T-cell (primary cell): ENCODE measurements at regions not wholly inside any gene's neighbourhood (a gene's known extent, or its start where the extent isn't known, plus 50 kb on each side); places are given as distances from the start of the nearest gene placed in this dataset.
"Not testable (repeated sequence)": the region's sequence is repeated elsewhere in the genome, so short reads cannot be mapped to it uniquely, and the experiment has no call there.

Experiments used
- ATAC-seq, 4 experiments: fragments of 200-7000 bp in 3 of 4; fragments of 150-1000 bp in 1 of 4; cut with Tn5 transposase; replicated peaks in 1 of 4; 1 replicate in 3 of 4; 2 replicates in 1 of 4; pipeline ENCODE4 v1.10.0; 2021; ENCODE audit warnings: moderate library complexity in 3 of 4, mild to moderate bottlenecking in 2 of 4, moderate number of reproducible peaks in 1 of 4
- CTCF ChIA-PET, 2 donors: fragments of 300-600 bp; sonication (Branson Sonifier 250); formaldehyde crosslinking; loops; one replicate each; lab custom pipeline; 2022; ENCODE audit warnings: antibody characterized with exemption in 2 of 2; lab: Charles Lee
- POLR2A ChIA-PET, 2 donors: fragments of 300-600 bp; sonication (Branson Sonifier 250); formaldehyde crosslinking; loops; one replicate each; lab custom pipeline; 2022; ENCODE audit warnings: antibody characterized with exemption in 2 of 2; lab: Charles Lee
- DNase-seq, 35 experiments: peaks; one replicate each; pipeline versions ENCODE4 v3.0.0 to v3.0.0-alpha.2; 2013 to 2023
- H3K27ac ChIP-seq: one replicate; pipeline ENCODE4 v1.5.1; 2013; ENCODE audit warnings: low read length
- H3K27me3 ChIP-seq, 2 experiments: replicated peaks in 1 of 2; 1 replicate in 1 of 2; 2 replicates in 1 of 2; pipeline versions ENCODE4 v1.6.1 to v1.7.0; 2013; ENCODE audit warnings: low read length in 1 of 2, mixed read lengths in 1 of 2; ENCODE audit not compliant: control insufficient read depth in 2 of 2, insufficient read depth in 2 of 2; ENCODE audit errors: extremely low read depth in 1 of 2
- H3K36me3 ChIP-seq, 2 donors: 1 replicate in 1 of 2; 2 replicates in 1 of 2; pipeline versions ENCODE4 v1.6.1 to v1.7.0; 2013; ENCODE audit warnings: low read length in 1 of 2; ENCODE audit not compliant: control insufficient read depth in 2 of 2, insufficient read depth in 1 of 2; ENCODE audit errors: extremely low read depth in 1 of 2
- H3K4me1 ChIP-seq, 2 experiments: 1 replicate in 1 of 2; 2 replicates in 1 of 2; pipeline versions ENCODE4 v1.6.1 to v1.7.0; 2013; ENCODE audit warnings: low read length in 2 of 2, mixed read lengths in 1 of 2; ENCODE audit not compliant: insufficient read depth in 2 of 2, control insufficient read depth in 1 of 2; ENCODE audit errors: extremely low read depth in 1 of 2
- H3K4me3 ChIP-seq, 2 donors: 1 replicate in 1 of 2; 2 replicates in 1 of 2; pipeline versions ENCODE4 v1.5.1 to v1.7.0; 2013; ENCODE audit warnings: mild to moderate bottlenecking in 2 of 2, low read length in 1 of 2, moderate library complexity in 1 of 2; ENCODE audit not compliant: control insufficient read depth in 1 of 2; ENCODE audit errors: extremely low read depth in 1 of 2
- H3K9me3 ChIP-seq: 2 replicates; pipeline ENCODE4 v1.7.0; 2013
- H3K27ac Mint-ChIP-seq, 2 donors: one replicate each; pipeline ENCODE4 v1.8.0; 2020 to 2021; ENCODE audit warnings: mild to moderate bottlenecking in 2 of 2, mixed read lengths in 2 of 2
- H3K27me3 Mint-ChIP-seq, 2 donors: one replicate each; pipeline ENCODE4 v1.8.0; 2021 to 2022; ENCODE audit warnings: mixed read lengths in 2 of 2
- H3K36me3 Mint-ChIP-seq: one replicate; pipeline ENCODE4 v1.8.0; 2021; ENCODE audit warnings: mixed read lengths
- H3K4me1 Mint-ChIP-seq, 3 donors: one replicate each; pipeline ENCODE4 v1.8.0; 2020 to 2022; ENCODE audit warnings: mixed read lengths in 3 of 3, mild to moderate bottlenecking in 1 of 3
- H3K4me3 Mint-ChIP-seq, 3 donors: one replicate each; pipeline ENCODE4 v1.8.0; 2020 to 2022; ENCODE audit warnings: mild to moderate bottlenecking in 3 of 3, mixed read lengths in 3 of 3, moderate library complexity in 3 of 3
- H3K9me3 Mint-ChIP-seq, 3 donors: one replicate each; pipeline ENCODE4 v1.8.0; 2020 to 2022; ENCODE audit warnings: mixed read lengths in 3 of 3
- WGBS: methylation state at CpG from one replicate; pipeline ENCODE4 v1.1.5; 2013; ENCODE audit warnings: missing lambda C conversion rate; ENCODE audit not compliant: insufficient coverage; 5-methylcytosine and 5-hydroxymethylcytosine counted together

- no CpG with 5 or more reads among the region's 2 CpGs for WGBS
- H3K36me3 ChIP-seq, result no peaks in the 10 kb centered on the region
- no peak overlapping the region for H3K4me3 ChIP-seq
- no peaks in the 10 kb centered on the region for H3K9me3 ChIP-seq
- ATAC-seq (no peak), DNase-seq (no peak)
- H3K4me1 ChIP-seq, result no peaks in the 10 kb centered on the region
- Mint-ChIP-seq H3K9me3 (peaks cover 4 to 13% (median 9%) of the 10 kb centered on the region in 3 donors), H3K4me3 (no peak overlapping the region), H3K27me3 (no peaks in the 10 kb centered on the region), H3K4me1 (no peaks in the 10 kb centered on the region), H3K27ac (no peak overlapping the region), H3K36me3 (no peaks in the 10 kb centered on the region)
- peaks cover 0 to 3% of the 10 kb centered on the region in 2 experiments for H3K27me3 ChIP-seq
- POLR2A ChIA-PET, result interaction anchor here in 1 of 2 donors (0.5 kb wide), 1 partner anchor 61 kb away, joined by 3 read pairs; no protein-coding TSS in a partner anchor
- CTCF ChIA-PET, result no interaction called here
- no peak overlapping the region for H3K27ac ChIP-seq
These were observed 135.2 kb downstream of the INHBA start for GRCh38 chr7:41567731-41568114.

- ChIA-PET CTCF (no interaction called here), POLR2A (no interaction called here)
- ATAC-seq (no peak), DNase-seq (no peak)
- Mint-ChIP-seq H3K4me3 (no peak overlapping the region), H3K27me3 (no peaks in the 10 kb centered on the region), H3K4me1 (no peaks in the 10 kb centered on the region), H3K27ac (no peak overlapping the region), H3K9me3 (peaks cover 6 to 16% (median 11%) of the 10 kb centered on the region in 3 donors), H3K36me3 (no peaks in the 10 kb centered on the region)
- no CpG with 5 or more reads among the region's 1 CpG for WGBS
- Histone ChIP-seq H3K36me3 (no peaks in the 10 kb centered on the region), H3K27ac (no peak overlapping the region), H3K27me3 (peaks cover 0 to 3% of the 10 kb centered on the region in 2 experiments), H3K4me3 (no peak overlapping the region), H3K9me3 (no peaks in the 10 kb centered on the region), H3K4me1 (no peaks in the 10 kb centered on the region)
These were observed 135.7 kb downstream of the INHBA start for GRCh38 chr7:41567031-41567730.

- ATAC-seq (no peak), DNase-seq (no peak)
- Histone ChIP-seq H3K4me3 (no peak overlapping the region), H3K4me1 (no peaks in the 10 kb centered on the region), H3K9me3 (no peaks in the 10 kb centered on the region), H3K27me3 (peaks cover 0 to 3% of the 10 kb centered on the region in 2 experiments), H3K27ac (no peak overlapping the region), H3K36me3 (no peaks in the 10 kb centered on the region)
- POLR2A ChIA-PET, result no interaction called here
- no peaks in the 10 kb centered on the region for H3K27me3 Mint-ChIP-seq
- no peaks in the 10 kb centered on the region for H3K36me3 Mint-ChIP-seq
- H3K4me1 Mint-ChIP-seq, result no peaks in the 10 kb centered on the region
- WGBS, result 57% methylated on average over 1 of the region's 4 CpGs
- H3K27ac Mint-ChIP-seq, result no peak overlapping the region
- no peak overlapping the region for H3K4me3 Mint-ChIP-seq
- CTCF ChIA-PET, result no interaction called here
- H3K9me3 Mint-ChIP-seq, result peaks cover 6 to 16% (median 11%) of the 10 kb centered on the region in 3 donors
These were observed 136.3 kb downstream of the INHBA start for GRCh38 chr7:41566581-41566980.

- ChIA-PET POLR2A (no interaction called here), CTCF (no interaction called here)
- Histone ChIP-seq H3K27me3 (peaks cover 0 to 3% of the 10 kb centered on the region in 2 experiments), H3K9me3 (no peaks in the 10 kb centered on the region), H3K4me3 (no peak overlapping the region), H3K4me1 (no peaks in the 10 kb centered on the region), H3K36me3 (no peaks in the 10 kb centered on the region), H3K27ac (no peak overlapping the region)
- Mint-ChIP-seq H3K9me3 (peaks cover 6 to 16% (median 11%) of the 10 kb centered on the region in 3 donors), H3K4me1 (no peaks in the 10 kb centered on the region), H3K27me3 (no peaks in the 10 kb centered on the region), H3K4me3 (no peak overlapping the region), H3K36me3 (no peaks in the 10 kb centered on the region), H3K27ac (no peak overlapping the region)
- DNase-seq (no peak), ATAC-seq (no peak)
- 83% methylated on average over 2 of the region's 4 CpGs for WGBS
These were observed 137.2 kb downstream of the INHBA start for GRCh38 chr7:41565655-41566054.

- DNase-seq, result no peak
- Histone ChIP-seq H3K4me1 (no peaks in the 10 kb centered on the region), H3K27ac (no peak overlapping the region), H3K9me3 (no peaks in the 10 kb centered on the region), H3K27me3 (no peaks in the 10 kb centered on the region), H3K4me3 (no peak overlapping the region), H3K36me3 (no peaks in the 10 kb centered on the region)
- no peak for ATAC-seq
- H3K4me1 Mint-ChIP-seq, result no peaks in the 10 kb centered on the region
- no peaks in the 10 kb centered on the region for H3K27me3 Mint-ChIP-seq
- H3K4me3 Mint-ChIP-seq, result no peak overlapping the region
- POLR2A ChIA-PET, result no interaction called here
- CTCF ChIA-PET, result no interaction called here
- no peak overlapping the region for H3K27ac Mint-ChIP-seq
- no CpG with 5 or more reads among the region's 3 CpGs for WGBS
- H3K9me3 Mint-ChIP-seq, result peaks cover 3 to 20% (median 7%) of the 10 kb centered on the region in 3 donors
- no peaks in the 10 kb centered on the region for H3K36me3 Mint-ChIP-seq
These were observed 143.5 kb downstream of the INHBA start for GRCh38 chr7:41559426-41559825.

GRCh38 chr7:41554481-41554880, 148.4 kb downstream of the INHBA start:
- no peak for DNase-seq
- Mint-ChIP-seq H3K27ac (no peak overlapping the region), H3K36me3 (no peaks in the 10 kb centered on the region), H3K4me1 (no peaks in the 10 kb centered on the region), H3K9me3 (peaks cover 4 to 14% (median 13%) of the 10 kb centered on the region in 3 donors), H3K27me3 (no peaks in the 10 kb centered on the region), H3K4me3 (no peak overlapping the region)
- Histone ChIP-seq H3K9me3 (no peaks in the 10 kb centered on the region), H3K27me3 (peaks cover 0 to 3% of the 10 kb centered on the region in 2 experiments), H3K4me1 (no peaks in the 10 kb centered on the region), H3K27ac (no peak overlapping the region), H3K4me3 (no peak overlapping the region), H3K36me3 (no peaks in the 10 kb centered on the region)
- ChIA-PET POLR2A (no interaction called here), CTCF (no interaction called here)
- ATAC-seq, result no peak

- H3K4me1 Mint-ChIP-seq, H3K27ac Mint-ChIP-seq, H3K9me3 ChIP-seq, H3K4me3 ChIP-seq, POLR2A ChIA-PET, CTCF ChIA-PET, H3K27ac ChIP-seq, ATAC-seq, H3K4me1 ChIP-seq, H3K27me3 Mint-ChIP-seq, H3K4me3 Mint-ChIP-seq, DNase-seq, H3K27me3 ChIP-seq, H3K36me3 Mint-ChIP-seq, H3K36me3 ChIP-seq: not testable (repeated sequence)
- H3K9me3 Mint-ChIP-seq, result peaks cover 0 to 19% (median 3%) of the 10 kb centered on the region in 3 donors
These were observed 152.8 kb downstream of the INHBA start for GRCh38 chr7:41550046-41550445.
